ENCODE measurements at regions not wholly inside any gene's neighbourhood (a gene's known extent, or its start where the extent isn't known, plus 50 kb on each side); places are given as distances from the start of the nearest gene placed in this dataset.

DNA sequence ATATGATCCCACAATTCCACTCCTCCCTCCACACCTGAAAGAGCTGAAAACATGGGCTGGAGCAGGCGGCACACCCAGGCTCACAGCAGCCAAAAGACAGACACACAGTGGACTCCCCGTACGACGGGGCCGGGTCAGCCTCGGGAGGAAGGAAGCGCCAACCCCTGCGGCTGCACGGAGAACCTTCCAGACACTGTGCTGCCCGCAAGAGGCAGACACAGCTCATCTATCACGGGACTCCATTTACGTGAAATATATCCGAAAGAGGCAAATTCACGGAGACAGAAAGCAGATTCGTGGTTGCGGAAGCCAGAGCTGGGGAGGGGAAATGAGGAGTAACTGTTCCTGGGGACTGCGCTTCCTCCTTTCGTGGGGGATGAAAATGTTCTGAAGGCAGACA, 165.0 kb downstream of the BRD1 start:
- Histone ChIP-seq H4K20me1 (ENCODE audit: insufficient read depth, low read length, poor library complexity, severe bottlenecking) (no peaks in the 10 kb centered on the region), H3K4me2 (ENCODE audit: low read depth, low read length, poor library complexity, severe bottlenecking) (no peak overlapping the region), H3K79me2 (ENCODE audit: insufficient read depth, low read length) (no peaks in the 10 kb centered on the region), H3K27me3 (ENCODE audit: insufficient read depth, low read length, poor library complexity, severe bottlenecking) (no peaks in the 10 kb centered on the region), H3K9me3 (ENCODE audit: insufficient read depth, low read depth, low read length) (no peaks in the 10 kb centered on the region), H3K4me1 (ENCODE audit: insufficient read depth, low read length, poor library complexity, severe bottlenecking) (peaks cover 3% of the 10 kb centered on the region), H3K9me2 (replicated peaks; ENCODE audit: low read depth, low read length) (no peaks in the 10 kb centered on the region), H3K4me3 (ENCODE audit: low read length, poor library complexity, severe bottlenecking) (no peak overlapping the region), H3K9ac (ENCODE audit: low read depth, low read length, poor library complexity, severe bottlenecking) (no peak overlapping the region), H3F3A (ENCODE audit: low read depth) (no peaks in the 10 kb centered on the region), H3K36me3 (ENCODE audit: insufficient read depth, low read length) (no peaks in the 10 kb centered on the region), H2AFZ (ENCODE audit: low read length) (no peak overlapping the region)
- no peak for TF ChIP-seq EZH2phosphoT487 (IDR thresholded peaks at IDR 0.05; ENCODE audit: borderline replicate concordance)
- TF ChIP-seq, protein P1, sequence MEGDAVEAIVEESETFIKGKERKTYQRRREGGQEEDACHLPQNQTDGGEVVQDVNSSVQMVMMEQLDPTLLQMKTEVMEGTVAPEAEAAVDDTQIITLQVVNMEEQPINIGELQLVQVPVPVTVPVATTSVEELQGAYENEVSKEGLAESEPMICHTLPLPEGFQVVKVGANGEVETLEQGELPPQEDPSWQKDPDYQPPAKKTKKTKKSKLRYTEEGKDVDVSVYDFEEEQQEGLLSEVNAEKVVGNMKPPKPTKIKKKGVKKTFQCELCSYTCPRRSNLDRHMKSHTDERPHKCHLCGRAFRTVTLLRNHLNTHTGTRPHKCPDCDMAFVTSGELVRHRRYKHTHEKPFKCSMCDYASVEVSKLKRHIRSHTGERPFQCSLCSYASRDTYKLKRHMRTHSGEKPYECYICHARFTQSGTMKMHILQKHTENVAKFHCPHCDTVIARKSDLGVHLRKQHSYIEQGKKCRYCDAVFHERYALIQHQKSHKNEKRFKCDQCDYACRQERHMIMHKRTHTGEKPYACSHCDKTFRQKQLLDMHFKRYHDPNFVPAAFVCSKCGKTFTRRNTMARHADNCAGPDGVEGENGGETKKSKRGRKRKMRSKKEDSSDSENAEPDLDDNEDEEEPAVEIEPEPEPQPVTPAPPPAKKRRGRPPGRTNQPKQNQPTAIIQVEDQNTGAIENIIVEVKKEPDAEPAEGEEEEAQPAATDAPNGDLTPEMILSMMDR (conservative IDR thresholded peaks at IDR 0.05; ENCODE audit: low read length) = no peak

DNA sequence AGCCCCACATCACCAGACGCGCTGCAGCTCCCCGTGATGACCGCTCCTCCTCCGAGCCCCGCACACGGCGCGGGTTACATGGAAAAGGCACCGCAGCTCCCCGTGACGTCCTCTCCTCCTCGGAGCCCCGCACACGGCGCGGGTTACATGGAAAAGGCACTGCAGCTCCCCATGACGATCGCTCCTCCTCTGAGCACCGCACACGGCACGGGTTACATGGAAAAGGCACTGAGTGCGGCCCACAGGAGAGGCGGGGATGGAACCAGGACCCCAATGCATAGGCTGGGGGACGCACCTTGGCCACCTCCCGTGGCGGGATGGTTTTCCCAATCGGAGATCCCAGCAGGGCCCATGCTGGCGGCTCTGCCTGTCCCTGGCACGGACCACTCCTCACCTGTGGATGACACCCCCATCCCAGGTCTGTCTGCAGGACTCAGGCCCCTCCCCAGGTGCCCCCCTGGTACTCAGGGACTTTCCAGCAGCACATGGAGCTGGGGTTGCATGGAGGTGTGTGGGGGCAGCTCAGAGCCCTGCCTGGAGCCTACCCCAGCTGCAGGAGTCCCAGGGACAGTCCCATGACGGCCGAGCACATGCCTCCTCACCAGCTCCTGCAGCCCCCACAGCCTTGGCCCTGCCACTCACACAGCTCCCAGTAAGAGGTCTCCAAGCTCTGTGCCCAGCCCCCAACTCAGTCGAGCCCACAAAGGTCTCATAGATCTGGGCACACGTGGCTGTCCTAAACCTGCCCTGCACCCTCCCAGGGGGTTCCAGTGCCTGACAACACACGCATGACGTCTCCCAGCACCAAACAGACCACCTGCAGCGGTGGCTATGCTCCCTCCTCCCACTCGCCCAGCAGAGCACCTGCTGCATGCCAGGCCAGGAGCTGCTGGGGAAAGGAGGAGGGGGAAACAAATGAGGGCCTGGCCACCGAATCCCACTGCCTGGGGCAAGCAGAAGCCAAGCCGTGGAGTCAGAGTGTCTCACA, 166.6 kb downstream of the BRD1 start:
- H3K9ac ChIP-seq (ENCODE audit: low read depth, low read length, poor library complexity, severe bottlenecking) = no peak overlapping the region
- no peaks in the 10 kb centered on the region for H3K9me3 ChIP-seq (ENCODE audit: insufficient read depth, low read depth, low read length)
- H3K4me2 ChIP-seq (ENCODE audit: low read depth, low read length, poor library complexity, severe bottlenecking) = no peak overlapping the region
- no peaks in the 10 kb centered on the region for H3F3A ChIP-seq (ENCODE audit: low read depth)
- H3K9me2 ChIP-seq (replicated peaks; ENCODE audit: low read depth, low read length) = no peaks in the 10 kb centered on the region
- H3K27me3 ChIP-seq (ENCODE audit: insufficient read depth, low read length, poor library complexity, severe bottlenecking) = no peaks in the 10 kb centered on the region
- H3K4me3 ChIP-seq (ENCODE audit: low read length, poor library complexity, severe bottlenecking) = no peak overlapping the region
- H4K20me1 ChIP-seq (ENCODE audit: insufficient read depth, low read length, poor library complexity, severe bottlenecking) = no peaks in the 10 kb centered on the region
- no peaks in the 10 kb centered on the region for H3K36me3 ChIP-seq (ENCODE audit: insufficient read depth, low read length)
- TF ChIP-seq, protein P1 (conservative IDR thresholded peaks at IDR 0.05; ENCODE audit: low read length) = no peak
- TF ChIP-seq EZH2phosphoT487 (IDR thresholded peaks at IDR 0.05; ENCODE audit: borderline replicate concordance) = no peak
- H3K4me1 ChIP-seq (ENCODE audit: insufficient read depth, low read length, poor library complexity, severe bottlenecking) = peaks cover 8% of the 10 kb centered on the region
- no peak overlapping the region for H2AFZ ChIP-seq (ENCODE audit: low read length)
- peaks cover 6% of the 10 kb centered on the region for H3K79me2 ChIP-seq (ENCODE audit: insufficient read depth, low read length)

DNA sequence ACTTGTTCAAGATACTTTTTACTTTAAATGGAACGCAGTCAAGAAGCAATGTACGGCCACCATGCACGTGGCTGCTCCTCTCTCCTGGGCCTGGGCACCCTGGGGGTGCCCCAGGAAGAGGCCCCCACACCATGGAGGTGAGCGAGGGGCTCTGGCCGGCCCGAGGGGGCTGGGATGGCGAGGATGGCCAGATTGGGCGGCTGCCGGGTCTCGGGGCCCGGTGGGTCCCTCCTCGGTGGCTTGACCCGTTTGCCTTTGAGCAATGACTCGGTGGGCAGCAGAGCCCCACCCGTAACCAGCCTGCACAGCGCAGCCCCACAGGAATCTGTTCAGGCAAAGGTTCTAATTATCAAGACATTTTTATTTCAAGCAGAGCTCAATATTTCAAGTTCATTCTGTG, 167.4 kb downstream of the BRD1 start:
- H3K4me2 ChIP-seq (ENCODE audit: low read depth, low read length, poor library complexity, severe bottlenecking) = no peak overlapping the region
- H3K36me3 ChIP-seq (ENCODE audit: insufficient read depth, low read length) = no peaks in the 10 kb centered on the region
- peaks cover 11% of the 10 kb centered on the region for H3K4me1 ChIP-seq (ENCODE audit: insufficient read depth, low read length, poor library complexity, severe bottlenecking)
- no peaks in the 10 kb centered on the region for H3F3A ChIP-seq (ENCODE audit: low read depth)
- no peak overlapping the region for H2AFZ ChIP-seq (ENCODE audit: low read length)
- no peak for TF ChIP-seq EZH2phosphoT487 (IDR thresholded peaks at IDR 0.05; ENCODE audit: borderline replicate concordance)
- TF ChIP-seq, protein P1 (conservative IDR thresholded peaks at IDR 0.05; ENCODE audit: low read length) = no peak
- peaks cover 4% of the 10 kb centered on the region for H4K20me1 ChIP-seq (ENCODE audit: insufficient read depth, low read length, poor library complexity, severe bottlenecking)
- H3K9ac ChIP-seq (ENCODE audit: low read depth, low read length, poor library complexity, severe bottlenecking) = no peak overlapping the region
- H3K79me2 ChIP-seq (ENCODE audit: insufficient read depth, low read length) = peaks cover 14% of the 10 kb centered on the region
- H3K27me3 ChIP-seq (ENCODE audit: insufficient read depth, low read length, poor library complexity, severe bottlenecking) = no peaks in the 10 kb centered on the region
- no peaks in the 10 kb centered on the region for H3K9me2 ChIP-seq (replicated peaks; ENCODE audit: low read depth, low read length)
- no peak overlapping the region for H3K4me3 ChIP-seq (ENCODE audit: low read length, poor library complexity, severe bottlenecking)
- no peaks in the 10 kb centered on the region for H3K9me3 ChIP-seq (ENCODE audit: insufficient read depth, low read depth, low read length)
